Retina (tissue), 1 donor: ENCODE measurements at regions not wholly inside any gene's neighbourhood (a gene's known extent, or its start where the extent isn't known, plus 50 kb on each side); places are given as distances from the start of the nearest gene placed in this dataset.

Experiments
- DNase-seq: peaks from one replicate; pipeline ENCODE4 v3.0.0-alpha.2; 2016

GRCh38 chr18:73913505-73913904 is 234.1 kb downstream of the FBXO15 start:
- no peak for DNase-seq

- DNase-seq = no peak
Measured at GRCh38 chr18:73908323-73908722, 239.3 kb downstream of the FBXO15 start.

- DNase-seq = no peak
Measured at GRCh38 chr18:73901566-73901965, 246.1 kb downstream of the FBXO15 start.

GRCh38 chr18:73901151-73901550 is 246.5 kb downstream of the FBXO15 start:
- DNase-seq = no peak

GRCh38 chr18:73900106-73900835 is 247.4 kb downstream of the FBXO15 start:
- DNase-seq = no peak

GRCh38 chr18:73897517-73897916 is 250.1 kb downstream of the FBXO15 start:
- DNase-seq = no peak

- DNase-seq = no peak
Measured at GRCh38 chr18:73896685-73897084, 250.9 kb downstream of the FBXO15 start.

GRCh38 chr18:73895701-73896100 is 251.9 kb downstream of the FBXO15 start:
- DNase-seq = no peak

GRCh38 chr18:73893880-73894279 is 253.8 kb downstream of the FBXO15 start:
- DNase-seq = no peak

GRCh38 chr18:73891572-73892421 is 255.8 kb downstream of the FBXO15 start:
- no peak for DNase-seq

- no peak for DNase-seq
Measured at GRCh38 chr18:73888565-73888964, 259.1 kb downstream of the FBXO15 start.

GRCh38 chr18:73887801-73888200 is 259.8 kb downstream of the FBXO15 start:
- DNase-seq = no peak

GRCh38 chr18:73884868-73885267 is 262.8 kb downstream of the FBXO15 start:
- DNase-seq = no peak

- no peak for DNase-seq
Measured at GRCh38 chr18:73881396-73881917, 266.2 kb downstream of the FBXO15 start.

GRCh38 chr18:73880387-73880786 is 267.2 kb downstream of the FBXO15 start:
- DNase-seq = no peak

GRCh38 chr18:73879766-73880165 is 267.9 kb downstream of the FBXO15 start:
- DNase-seq = no peak

GRCh38 chr18:73879328-73879727 is 268.3 kb downstream of the FBXO15 start:
- DNase-seq = no peak

- no peak for DNase-seq
Measured at GRCh38 chr18:73869182-73869581, 278.5 kb downstream of the FBXO15 start.

- no peak for DNase-seq
Measured at GRCh38 chr18:73861771-73862170, 285.9 kb downstream of the FBXO15 start.

- DNase-seq = no peak
Measured at GRCh38 chr18:73859837-73860397, 287.7 kb downstream of the FBXO15 start.

- DNase-seq = no peak
Measured at GRCh38 chr18:73852789-73853549, 294.7 kb downstream of the FBXO15 start.

- no peak for DNase-seq
Measured at GRCh38 chr18:73850782-73851181, 296.9 kb downstream of the FBXO15 start.

GRCh38 chr18:73848656-73849055 is 299.0 kb downstream of the FBXO15 start:
- DNase-seq = no peak
